ENCODE measurements at regions not wholly inside any gene's neighbourhood (a gene's known extent, or its start where the extent isn't known, plus 50 kb on each side); places are given as distances from the start of the nearest gene placed in this dataset.

GRCh38 chr12:24574538-24574937, 374.4 kb downstream of the BCAT1 start:
- TF ChIP-seq POLR2AphosphoS5 (IDR thresholded peaks at IDR 0.05; ENCODE audit: low read depth), result no peak
- no peak for TF ChIP-seq CTCF (IDR thresholded peaks at IDR 0.05; ENCODE audit: insufficient read depth, low read length)
